GM23338 (cell line): ENCODE measurements at regions not wholly inside any gene's neighbourhood (a gene's known extent, or its start where the extent isn't known, plus 50 kb on each side); places are given as distances from the start of the nearest gene placed in this dataset.

ENCODE experiments used
- ATAC-seq: fragments of 200-7000 bp; cut with Tn5 transposase; 3 replicates; pipeline ENCODE4 v1.9.1; 2020
- DNase-seq: peaks from one replicate; pipeline ENCODE4 v3.0.0-alpha.2; 2015; ENCODE audit warnings: low spot score
- H2AFZ ChIP-seq: fragments of 200-600 bp; sonication (generic); 2 replicates; pipeline ENCODE4 v1.8.0; 2016; ENCODE audit warnings: antibody characterized with exemption, mild to moderate bottlenecking, moderate library complexity
- H3F3A ChIP-seq: fragments of 200-600 bp; sonication (generic); replicated peaks from 2 replicates; pipeline ENCODE4 v1.8.0; 2017; ENCODE audit warnings: antibody characterized with exemption, mixed run types, low read depth
- H3K27ac ChIP-seq: fragments of 200-600 bp; sonication (generic); 2 replicates; pipeline ENCODE4 v1.6.1; 2016; ENCODE audit warnings: low read depth
- H3K27me3 ChIP-seq: fragments of 200-600 bp; sonication (generic); 2 replicates; pipeline ENCODE4 v1.8.0; 2016; ENCODE audit warnings: mild to moderate bottlenecking, mixed run types, moderate library complexity; ENCODE audit not compliant: insufficient read depth
- H3K36me3 ChIP-seq: fragments of 200-600 bp; sonication (generic); 2 replicates; pipeline ENCODE4 v1.8.0; 2016; ENCODE audit warnings: mild to moderate bottlenecking; ENCODE audit not compliant: insufficient read depth
- H3K4me1 ChIP-seq: fragments of 200-600 bp; sonication (generic); 2 replicates; pipeline ENCODE4 v1.8.0; 2016; ENCODE audit warnings: mild to moderate bottlenecking, moderate library complexity; ENCODE audit not compliant: insufficient read depth
- H3K4me2 ChIP-seq: fragments of 200-600 bp; sonication (generic); 2 replicates; pipeline ENCODE4 v1.7.1; 2017; ENCODE audit warnings: mixed run types
- H3K4me3 ChIP-seq: fragments of 200-600 bp; sonication (generic); 2 replicates; pipeline ENCODE4 v1.6.1; 2016; ENCODE audit warnings: mixed run types
- H3K79me2 ChIP-seq: fragments of 200-600 bp; sonication (generic); replicated peaks from 2 replicates; pipeline ENCODE4 v1.8.0; 2017; ENCODE audit warnings: mild to moderate bottlenecking; ENCODE audit not compliant: insufficient read depth
- H3K9me2 ChIP-seq: fragments of 200-600 bp; sonication (generic); 2 replicates; pipeline ENCODE4 v1.8.0; 2017; ENCODE audit not compliant: insufficient read depth
- H4K20me1 ChIP-seq: fragments of 200-600 bp; sonication (generic); replicated peaks from 2 replicates; pipeline ENCODE4 v1.8.0; 2017; ENCODE audit warnings: mild to moderate bottlenecking; ENCODE audit not compliant: insufficient read depth
- H3K27ac Mint-ChIP-seq: 2 replicates; pipeline ENCODE4 v1.8.0; 2020; ENCODE audit warnings: inconsistent platforms, mild to moderate bottlenecking, moderate library complexity, mixed read lengths
- H3K27me3 Mint-ChIP-seq: 3 replicates; pipeline ENCODE4 v1.8.0; 2022; ENCODE audit warnings: low read depth, mild to moderate bottlenecking, moderate library complexity, mixed read lengths, inconsistent platforms; ENCODE audit not compliant: insufficient read depth, poor library complexity
- H3K36me3 Mint-ChIP-seq: 3 replicates; pipeline ENCODE4 v1.8.0; 2021; ENCODE audit warnings: low read depth, mild to moderate bottlenecking, inconsistent platforms, moderate library complexity, mixed read lengths
- H3K4me1 Mint-ChIP-seq: 3 replicates; pipeline ENCODE4 v1.8.0; 2020; ENCODE audit warnings: mild to moderate bottlenecking, inconsistent platforms, mixed read lengths
- H3K4me3 Mint-ChIP-seq: 3 replicates; pipeline ENCODE4 v1.8.0; 2021; ENCODE audit warnings: moderate library complexity, mild to moderate bottlenecking, inconsistent platforms, mixed read lengths
- H3K9me3 Mint-ChIP-seq: 3 replicates; pipeline ENCODE4 v1.8.0; 2020; ENCODE audit warnings: moderate library complexity, mild to moderate bottlenecking, inconsistent platforms, mixed read lengths
- CREB1 ChIP-seq: fragments of 250-450 bp; sonication (Bioruptor Pico); IDR thresholded peaks from 2 replicates; pipeline ENCODE4 v1.5.0; 2020; ENCODE audit warnings: low read depth, mild to moderate bottlenecking, moderate library complexity
- CTCF ChIP-seq, 2 experiments: fragments of 200-600 bp in 1 of 2; sonication (generic) in 1 of 2; conservative IDR thresholded peaks; 2 replicates each; pipeline versions ENCODE4 v1.5.1 to v1.6.1; 2016 to 2017; ENCODE audit warnings: antibody characterized with exemption in 2 of 2, low read depth in 2 of 2, mild to moderate bottlenecking in 2 of 2, moderate library complexity in 1 of 2
- EZH2 ChIP-seq: fragments of 200-600 bp; sonication (generic); IDR thresholded peaks from one replicate; pipeline ENCODE4 v1.8.0; 2017; ENCODE audit warnings: antibody characterized with exemption, mild to moderate bottlenecking, low read depth; ENCODE audit not compliant: unreplicated experiment
- EZH2phosphoT487 ChIP-seq: fragments of 200-600 bp; sonication (generic); IDR thresholded peaks from one replicate; pipeline ENCODE4 v1.8.1; 2018; ENCODE audit warnings: antibody characterized with exemption; ENCODE audit not compliant: unreplicated experiment
- JUNB ChIP-seq: IDR thresholded peaks from one replicate; pipeline ENCODE4 v1.6.1; 2016; ENCODE audit warnings: antibody characterized with exemption; ENCODE audit not compliant: unreplicated experiment
- NANOG ChIP-seq: IDR thresholded peaks from 2 replicates; pipeline ENCODE4 v1.6.1; 2016; ENCODE audit warnings: antibody characterized with exemption, borderline replicate concordance
- REST ChIP-seq: IDR thresholded peaks from one replicate; pipeline ENCODE4 v1.6.1; 2018; ENCODE audit warnings: antibody characterized with exemption; ENCODE audit not compliant: unreplicated experiment
- STAT1 ChIP-seq: IDR thresholded peaks from one replicate; pipeline ENCODE4 v1.6.1; 2016; ENCODE audit warnings: antibody characterized with exemption; ENCODE audit not compliant: unreplicated experiment
- ZNF114 ChIP-seq: fragments of 250-450 bp; sonication (Bioruptor Pico); IDR thresholded peaks from 2 replicates; pipeline ENCODE4 v1.5.0; 2020; ENCODE audit warnings: mild to moderate bottlenecking, moderate library complexity
- ZNF331 ChIP-seq: fragments of 250-450 bp; sonication (Bioruptor Pico); IDR thresholded peaks from 2 replicates; pipeline ENCODE4 v1.5.0; 2020; ENCODE audit warnings: low read depth, mild to moderate bottlenecking, moderate library complexity

- no peak for TF ChIP-seq EZH2phosphoT487
- TF ChIP-seq CREB1: no peak
- TF ChIP-seq ZNF331 (CRISPR knock-in tag): no peak
- no peak for TF ChIP-seq EZH2
- TF ChIP-seq CTCF (conservative IDR thresholded peaks at IDR 0.05; ENCODE audit: low read depth in 2 of 2): no peak
- no peak for TF ChIP-seq NANOG
These were observed 295.9 kb downstream of the PSAT1 start (continued) for GRCh38 chr9:78592811-78593210.

GRCh38 chr9:78595200-78595945, 298.4 kb downstream of the PSAT1 start:
- ATAC-seq: no peak; the same call in 2 of the 3 replicates
- H3K4me2 ChIP-seq: no peak overlapping the region
- Mint-ChIP-seq H3K36me3 (no peaks in the 10 kb centered on the region), H3K27me3 (no peaks in the 10 kb centered on the region), H3K4me3 (no peak overlapping the region), H3K4me1 (peaks cover 15% of the 10 kb centered on the region; the same call in 2 of the 3 replicates), H3K27ac (no peak overlapping the region), H3K9me3 (no peaks in the 10 kb centered on the region)
- no peak overlapping the region for H3K27ac ChIP-seq
- H3K9me2 ChIP-seq: no peaks in the 10 kb centered on the region; the same call in 1 of the 2 replicates
- DNase-seq: no peak
- H3K4me3 ChIP-seq: no peak overlapping the region
- no peaks in the 10 kb centered on the region for H3K36me3 ChIP-seq
- no peaks in the 10 kb centered on the region; the same call in 1 of the 2 replicates for H3K4me1 ChIP-seq
- no peak overlapping the region for H2AFZ ChIP-seq
- H4K20me1 ChIP-seq: no peaks in the 10 kb centered on the region
- no peaks in the 10 kb centered on the region for H3K79me2 ChIP-seq
- no peak for TF ChIP-seq STAT1
- TF ChIP-seq EZH2: no peak
- TF ChIP-seq JUNB: no peak
- TF ChIP-seq ZNF114 (CRISPR knock-in tag): no peak
- no peak for TF ChIP-seq NANOG
- no peak for TF ChIP-seq REST
- TF ChIP-seq CTCF (conservative IDR thresholded peaks at IDR 0.05; ENCODE audit: low read depth in 2 of 2): no peak
- no peaks in the 10 kb centered on the region for H3F3A ChIP-seq
- H3K27me3 ChIP-seq: no peaks in the 10 kb centered on the region
